ENCODE measurements at regions not wholly inside any gene's neighbourhood (a gene's known extent, or its start where the extent isn't known, plus 50 kb on each side); places are given as distances from the start of the nearest gene placed in this dataset.

DNA sequence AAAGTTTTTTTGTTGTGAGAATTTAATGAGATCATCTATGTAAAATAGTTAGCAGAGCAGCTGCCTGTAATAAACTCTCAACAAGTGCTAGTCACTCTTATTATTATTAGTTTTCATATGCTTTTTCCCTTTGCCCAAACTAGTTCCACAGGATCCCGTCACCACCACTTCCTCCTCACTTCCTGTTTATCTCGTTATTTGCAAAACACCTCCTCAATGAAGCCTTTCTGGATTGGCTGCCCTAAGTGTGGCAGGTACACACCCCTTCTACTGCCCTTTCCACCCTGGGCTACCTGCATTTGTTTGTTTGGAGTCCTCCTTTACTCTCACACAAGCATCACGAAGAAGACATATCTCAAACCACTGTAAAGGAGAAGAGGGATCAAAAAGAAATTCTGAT is 54.4 kb upstream of the KLF3 start:
- DNase-seq, result no peak

DNA sequence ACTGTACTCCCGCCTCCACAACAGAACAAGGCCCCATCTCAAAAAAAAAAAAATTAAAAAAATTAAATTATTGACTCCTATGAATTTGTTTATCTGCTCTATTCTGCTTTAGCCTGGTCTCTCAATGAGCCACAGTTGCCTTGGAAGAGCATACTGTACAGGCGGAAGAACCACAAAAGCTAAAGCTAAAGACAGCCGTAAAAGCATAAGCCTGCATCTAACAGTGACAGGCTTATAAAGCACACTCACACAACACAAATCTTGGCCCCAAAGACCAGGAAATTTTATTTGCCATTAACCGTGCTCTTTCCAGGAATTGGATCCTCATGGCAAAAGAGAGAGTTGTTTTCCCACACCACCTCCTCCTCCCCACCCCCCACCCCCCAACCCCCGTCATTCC is 53.5 kb upstream of the KLF3 start:
- no peak for DNase-seq

GRCh38 chr4:38610966-38611431 is 53.0 kb upstream of the KLF3 start:
- no peak for DNase-seq

GRCh38 chr4:38611676-38612075 is 52.3 kb upstream of the KLF3 start:
- DNase-seq, result peak in 1 of 2 experiments; percentile 8

DNA sequence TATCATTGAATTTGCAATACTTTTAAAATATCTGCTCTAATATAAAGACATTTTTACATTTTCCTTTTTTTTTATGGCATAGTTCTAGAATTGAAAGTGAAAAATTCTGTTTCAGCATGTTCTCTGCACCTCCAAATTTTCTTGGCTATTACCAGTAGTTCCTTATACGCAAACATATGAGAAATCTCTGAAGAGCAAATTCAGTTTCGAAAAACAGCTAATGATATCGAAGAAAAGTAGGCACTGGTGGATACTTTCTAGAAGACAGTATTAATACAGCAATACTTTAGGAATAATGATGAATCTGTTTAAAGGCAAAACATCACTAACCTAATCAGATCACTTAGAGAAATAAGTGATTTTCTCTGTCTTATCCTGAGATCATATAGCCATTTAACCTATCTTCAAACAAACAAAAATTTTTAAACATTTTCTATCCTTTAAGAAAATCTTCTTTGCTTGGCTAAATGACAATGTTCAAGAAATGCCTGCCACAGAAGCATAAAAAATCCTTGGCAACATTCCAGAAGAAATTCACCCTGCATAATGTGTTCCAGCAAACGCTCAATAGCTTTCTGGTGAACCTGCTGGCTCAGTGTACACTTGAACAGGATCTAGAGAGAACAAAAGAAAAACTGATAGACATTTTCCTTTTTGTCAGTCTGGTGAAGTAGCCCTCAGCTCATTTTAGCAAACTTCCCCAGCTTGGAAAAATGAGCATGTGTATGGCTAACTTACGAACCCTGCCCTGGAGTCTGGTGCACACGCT is 51.2 kb upstream of the KLF3 start:
- DNase-seq, result no peak
